CD4-positive, alpha-beta memory T cell (primary cell): ENCODE measurements at regions not wholly inside any gene's neighbourhood (a gene's known extent, or its start where the extent isn't known, plus 50 kb on each side); places are given as distances from the start of the nearest gene placed in this dataset.
"Not testable (repeated sequence)": the region's sequence is repeated elsewhere in the genome, so short reads cannot be mapped to it uniquely, and the experiment has no call there.

Experiments used
- CTCF ChIA-PET: fragments of 350-600 bp; sonication (Branson Sonifier 250); formaldehyde crosslinking; loops from one replicate; lab custom pipeline; 2021; ENCODE audit warnings: inconsistent platforms; ENCODE audit not compliant: partially characterized antibody; lab: Charles Lee
- POLR2A ChIA-PET: fragments of 350-600 bp; sonication (Branson Sonifier 250); formaldehyde crosslinking; loops from one replicate; lab custom pipeline; 2021; ENCODE audit not compliant: partially characterized antibody; lab: Charles Lee
- DNase-seq, 5 donors: peaks; one replicate each; pipeline versions ENCODE4 v3.0.0 to v3.0.0-alpha.2; 2020 to 2022; ENCODE audit warnings: mixed read lengths in 1 of 5
- H3K27ac ChIP-seq: one replicate; pipeline ENCODE4 v1.7.0; 2013; ENCODE audit warnings: low read depth, low read length
- H3K27me3 ChIP-seq: 2 replicates; pipeline ENCODE4 v1.7.0; 2013; ENCODE audit warnings: mild to moderate bottlenecking, low read length, moderate library complexity; ENCODE audit not compliant: insufficient read depth
- H3K36me3 ChIP-seq: 2 replicates; pipeline ENCODE4 v1.7.0; 2013; ENCODE audit warnings: mild to moderate bottlenecking, low read length, moderate library complexity; ENCODE audit not compliant: insufficient read depth
- H3K4me1 ChIP-seq: 2 replicates; pipeline ENCODE4 v1.7.0; 2013; ENCODE audit warnings: mild to moderate bottlenecking, low read length, moderate library complexity; ENCODE audit not compliant: insufficient read depth
- H3K4me3 ChIP-seq, 2 donors: one replicate each; pipeline ENCODE4 v1.7.0; 2013; ENCODE audit warnings: low read length in 2 of 2, mild to moderate bottlenecking in 1 of 2
- H3K9me3 ChIP-seq, 2 donors: one replicate each; pipeline ENCODE4 v1.7.0; 2013; ENCODE audit warnings: low read length in 2 of 2, control low read depth in 1 of 2; ENCODE audit not compliant: control insufficient read depth in 1 of 2
- H3K27ac Mint-ChIP-seq, 7 donors: one replicate each; pipeline ENCODE4 v1.8.0; 2020 to 2021; ENCODE audit warnings: mixed read lengths in 7 of 7, mild to moderate bottlenecking in 6 of 7, inconsistent platforms in 3 of 7, moderate library complexity in 3 of 7
- H3K27me3 Mint-ChIP-seq, 2 donors: one replicate each; pipeline ENCODE4 v1.8.0; 2020 to 2021; ENCODE audit warnings: mixed read lengths in 2 of 2
- H3K36me3 Mint-ChIP-seq, 2 donors: one replicate each; pipeline ENCODE4 v1.8.0; 2020 to 2021; ENCODE audit warnings: mixed read lengths in 2 of 2, inconsistent platforms in 1 of 2, mild to moderate bottlenecking in 1 of 2
- H3K4me1 Mint-ChIP-seq, 4 donors: one replicate each; pipeline ENCODE4 v1.8.0; 2020 to 2021; ENCODE audit warnings: mixed read lengths in 4 of 4, mild to moderate bottlenecking in 1 of 4
- H3K4me3 Mint-ChIP-seq, 8 donors: one replicate each; pipeline ENCODE4 v1.8.0; 2020 to 2021; ENCODE audit warnings: mixed read lengths in 8 of 8, mild to moderate bottlenecking in 7 of 8, moderate library complexity in 6 of 8, inconsistent platforms in 3 of 8
- H3K9me3 Mint-ChIP-seq, 8 donors: one replicate each; pipeline ENCODE4 v1.8.0; 2020 to 2021; ENCODE audit warnings: mixed read lengths in 8 of 8, mild to moderate bottlenecking in 5 of 8, inconsistent platforms in 3 of 8, moderate library complexity in 1 of 8
- intact Hi-C: fragments of 100-400 bp; cut with micrococcal nuclease; formaldehyde crosslinking; loops from one replicate; pipeline ENCODE4 v1.15.1; 2023

- Mint-ChIP-seq H3K4me1 (peaks cover 44 to 75% (median 56%) of the 10 kb centered on the region in 4 donors), H3K9me3 (peaks cover 0 to 22% (median 17%) of the 10 kb centered on the region in 8 donors), H3K36me3 (peaks cover 32 to 35% of the 10 kb centered on the region in 2 donors), H3K27ac (peak overlapping the region; percentile 99 to 100 (median 99)), H3K4me3 (peak overlapping the region; percentile 92 to 97 (median 96))
- ChIA-PET POLR2A (interaction anchor here (1.0 to 23.0 kb wide), 14 partner anchors 10 to 311 kb away, joined by 3 to 564 read pairs (median 7); partner anchors contain the start of genes DMXL1, DTWD2 and TNFAIP8), CTCF (interaction anchor here (0.9 to 7.6 kb wide), 14 partner anchors 9 to 113 kb away, joined by 3 to 45 read pairs (median 5); no protein-coding TSS in a partner anchor)
- intact Hi-C loops, result loop anchor here (1.0 kb wide), 4 partner anchors 9 to 229 kb away; no protein-coding TSS in a partner anchor
- H3K27me3 ChIP-seq, H3K27me3 Mint-ChIP-seq, H3K9me3 ChIP-seq, DNase-seq, H3K36me3 ChIP-seq: not testable (repeated sequence)
- peak overlapping the region in 1 of 2 donors; percentile 83 for H3K4me3 ChIP-seq
- H3K27ac ChIP-seq, result peak overlapping the region; percentile 71
- H3K4me1 ChIP-seq, result peaks cover 43% of the 10 kb centered on the region
These were observed 56.6 kb upstream of the TNFAIP8 start for GRCh38 chr5:119299242-119299614.

GRCh38 chr5:119299615-119300310, 56.1 kb upstream of the TNFAIP8 start:
- Mint-ChIP-seq H3K36me3 (peaks cover 33% of the 10 kb centered on the region in 2 donors), H3K4me1 (peaks cover 47 to 75% (median 56%) of the 10 kb centered on the region in 4 donors), H3K27ac (peak overlapping the region; percentile 99 to 100 (median 99)), H3K4me3 (peak overlapping the region; percentile 92 to 97 (median 96)), H3K9me3 (peaks cover 0 to 17% (median 15%) of the 10 kb centered on the region in 8 donors)
- Histone ChIP-seq H3K4me3 (peak overlapping the region in 1 of 2 donors; percentile 83), H3K27ac (peak overlapping the region; percentile 71), H3K4me1 (peaks cover 48% of the 10 kb centered on the region)
- ChIA-PET CTCF (interaction anchor here (0.7 to 7.6 kb wide), 21 partner anchors 9 to 311 kb away, joined by 3 to 45 read pairs (median 5); partner anchors contain the start of gene DTWD2), POLR2A (interaction anchor here (0.6 to 23.0 kb wide), 17 partner anchors 11 to 311 kb away, joined by 3 to 564 read pairs (median 6); partner anchors contain the start of genes DMXL1, DTWD2 and TNFAIP8)
- H3K36me3 ChIP-seq, H3K9me3 ChIP-seq, H3K27me3 ChIP-seq, H3K27me3 Mint-ChIP-seq: not testable (repeated sequence)
- peak; percentile 85 to 96 (median 89) for DNase-seq
- intact Hi-C loops, result loop anchor here (1.0 to 10.0 kb wide), 7 partner anchors 9 to 229 kb away; no protein-coding TSS in a partner anchor

GRCh38 chr5:119300311-119300670, 55.5 kb upstream of the TNFAIP8 start:
- Mint-ChIP-seq H3K27me3 (no peaks in the 10 kb centered on the region), H3K36me3 (peaks cover 32 to 34% of the 10 kb centered on the region in 2 donors), H3K4me3 (peak overlapping the region; percentile 92 to 97 (median 96)), H3K9me3 (peaks cover 0 to 17% (median 15%) of the 10 kb centered on the region in 8 donors), H3K4me1 (peaks cover 50 to 77% (median 61%) of the 10 kb centered on the region in 4 donors), H3K27ac (peak overlapping the region; percentile 99 to 100 (median 99))
- POLR2A ChIA-PET, result interaction anchor here (0.6 to 23.0 kb wide), 16 partner anchors 11 to 312 kb away, joined by 3 to 564 read pairs (median 7); partner anchors contain the start of genes DMXL1, DTWD2 and TNFAIP8
- Histone ChIP-seq H3K36me3 (no peaks in the 10 kb centered on the region), H3K9me3 (no peaks in the 10 kb centered on the region), H3K27me3 (no peaks in the 10 kb centered on the region), H3K4me3 (peak overlapping the region; percentile 1 to 83), H3K4me1 (peaks cover 54% of the 10 kb centered on the region), H3K27ac (peak overlapping the region; percentile 71)
- CTCF ChIA-PET, result interaction anchor here (0.7 to 7.6 kb wide), 18 partner anchors 8 to 312 kb away, joined by 3 to 45 read pairs (median 5); partner anchors contain the start of gene DTWD2
- no peak for DNase-seq
- intact Hi-C loops, result loop anchor here (1.0 to 10.0 kb wide), 3 partner anchors 9 to 115 kb away; no protein-coding TSS in a partner anchor

GRCh38 chr5:119301210-119301609, 54.6 kb upstream of the TNFAIP8 start:
- H3K4me3 Mint-ChIP-seq, result peak overlapping the region; percentile 31 to 97 (median 96)
- peaks cover 58 to 86% (median 70%) of the 10 kb centered on the region in 4 donors for H3K4me1 Mint-ChIP-seq
- intact Hi-C loops, result loop anchor here (2.0 to 10.0 kb wide), 2 partner anchors 14 to 116 kb away; no protein-coding TSS in a partner anchor
- H3K27me3 Mint-ChIP-seq, result no peaks in the 10 kb centered on the region
- peak overlapping the region; percentile 99 to 100 (median 99) for H3K27ac Mint-ChIP-seq
- POLR2A ChIA-PET, result interaction anchor here (1.5 to 23.0 kb wide), 10 partner anchors 11 to 56 kb away, joined by 4 to 564 read pairs (median 19); partner anchors contain the start of gene TNFAIP8
- H3K36me3 ChIP-seq, result no peaks in the 10 kb centered on the region
- peak overlapping the region; percentile 71 for H3K27ac ChIP-seq
- peak overlapping the region in 1 of 2 donors; percentile 83 for H3K4me3 ChIP-seq
- H3K36me3 Mint-ChIP-seq, result peaks cover 38% of the 10 kb centered on the region in 2 donors
- H3K27me3 ChIP-seq, result no peaks in the 10 kb centered on the region
- CTCF ChIA-PET, result interaction anchor here (1.3 to 7.6 kb wide), 12 partner anchors 11 to 313 kb away, joined by 3 to 45 read pairs (median 6); partner anchors contain the start of gene DTWD2
- peaks cover 63% of the 10 kb centered on the region for H3K4me1 ChIP-seq
- H3K9me3 ChIP-seq, result no peaks in the 10 kb centered on the region
- peaks cover 0 to 17% (median 14%) of the 10 kb centered on the region in 8 donors for H3K9me3 Mint-ChIP-seq
- DNase-seq, result no peak

- H3K27ac Mint-ChIP-seq, result peak overlapping the region; percentile 80 to 99 (median 94)
These were observed 53.9 kb upstream of the TNFAIP8 start for GRCh38 chr5:119301906-119302305.

GRCh38 chr5:119302449-119302848, 53.4 kb upstream of the TNFAIP8 start:
- Histone ChIP-seq H3K4me1 (peaks cover 75% of the 10 kb centered on the region), H3K27me3 (no peaks in the 10 kb centered on the region), H3K36me3 (no peaks in the 10 kb centered on the region), H3K9me3 (no peaks in the 10 kb centered on the region), H3K27ac (peak overlapping the region; percentile 43), H3K4me3 (peak overlapping the region in 1 of 2 donors; percentile 17)
- no peak for DNase-seq
- Mint-ChIP-seq H3K27ac (peak overlapping the region; percentile 80 to 99 (median 94)), H3K4me1 (peaks cover 62 to 94% (median 78%) of the 10 kb centered on the region in 4 donors), H3K4me3 (peak overlapping the region in 7 of 8 donors; percentile 59 to 96 (median 75)), H3K36me3 (peaks cover 37 to 38% of the 10 kb centered on the region in 2 donors), H3K9me3 (peaks cover 0 to 16% (median 10%) of the 10 kb centered on the region in 8 donors), H3K27me3 (no peaks in the 10 kb centered on the region)
- ChIA-PET POLR2A (interaction anchor here (0.9 to 23.0 kb wide), 12 partner anchors 10 to 232 kb away, joined by 3 to 564 read pairs (median 8); partner anchors contain the start of gene DMXL1), CTCF (interaction anchor here (0.7 to 7.6 kb wide), 10 partner anchors 9 to 315 kb away, joined by 3 to 45 read pairs (median 6); partner anchors contain the start of gene DTWD2)
- intact Hi-C loops, result loop anchor here (10.0 kb wide), 1 partner anchor 118 kb away; no protein-coding TSS in a partner anchor

More at GRCh38 chr5:119301906-119302305, 53.9 kb upstream of the TNFAIP8 start:
- H3K4me1 Mint-ChIP-seq, result peaks cover 58 to 89% (median 75%) of the 10 kb centered on the region in 4 donors
- CTCF ChIA-PET, result interaction anchor here (1.2 to 7.6 kb wide), 10 partner anchors 9 to 314 kb away, joined by 3 to 45 read pairs (median 8); partner anchors contain the start of gene DTWD2
- Histone ChIP-seq H3K4me3 (peak overlapping the region in 1 of 2 donors; percentile 11), H3K36me3 (no peaks in the 10 kb centered on the region), H3K9me3 (no peaks in the 10 kb centered on the region), H3K4me1 (peaks cover 70% of the 10 kb centered on the region), H3K27me3 (no peaks in the 10 kb centered on the region), H3K27ac (peak overlapping the region; percentile 43)
- peaks cover 38 to 39% of the 10 kb centered on the region in 2 donors for H3K36me3 Mint-ChIP-seq
- intact Hi-C loops, result loop anchor here (2.0 to 10.0 kb wide), 2 partner anchors 13 to 117 kb away; no protein-coding TSS in a partner anchor
- POLR2A ChIA-PET, result interaction anchor here (0.9 to 23.0 kb wide), 10 partner anchors 10 to 231 kb away, joined by 3 to 564 read pairs (median 16); partner anchors contain the start of gene DMXL1
- peaks cover 0 to 16% (median 10%) of the 10 kb centered on the region in 8 donors for H3K9me3 Mint-ChIP-seq
- DNase-seq, result no peak
- peak overlapping the region in 6 of 8 donors; percentile 26 to 96 (median 78) for H3K4me3 Mint-ChIP-seq
- H3K27me3 Mint-ChIP-seq, result no peaks in the 10 kb centered on the region
